GM23338 (cell line): ENCODE measurements at regions not wholly inside any gene's neighbourhood (a gene's known extent, or its start where the extent isn't known, plus 50 kb on each side); places are given as distances from the start of the nearest gene placed in this dataset.

ENCODE experiments used
- ATAC-seq: fragments of 200-7000 bp; cut with Tn5 transposase; 3 replicates; pipeline ENCODE4 v1.9.1; 2020
- DNase-seq: peaks from one replicate; pipeline ENCODE4 v3.0.0-alpha.2; 2015; ENCODE audit warnings: low spot score
- H2AFZ ChIP-seq: fragments of 200-600 bp; sonication (generic); 2 replicates; pipeline ENCODE4 v1.8.0; 2016; ENCODE audit warnings: antibody characterized with exemption, mild to moderate bottlenecking, moderate library complexity
- H3F3A ChIP-seq: fragments of 200-600 bp; sonication (generic); replicated peaks from 2 replicates; pipeline ENCODE4 v1.8.0; 2017; ENCODE audit warnings: antibody characterized with exemption, mixed run types, low read depth
- H3K27ac ChIP-seq: fragments of 200-600 bp; sonication (generic); 2 replicates; pipeline ENCODE4 v1.6.1; 2016; ENCODE audit warnings: low read depth
- H3K27me3 ChIP-seq: fragments of 200-600 bp; sonication (generic); 2 replicates; pipeline ENCODE4 v1.8.0; 2016; ENCODE audit warnings: mild to moderate bottlenecking, mixed run types, moderate library complexity; ENCODE audit not compliant: insufficient read depth
- H3K36me3 ChIP-seq: fragments of 200-600 bp; sonication (generic); 2 replicates; pipeline ENCODE4 v1.8.0; 2016; ENCODE audit warnings: mild to moderate bottlenecking; ENCODE audit not compliant: insufficient read depth
- H3K4me1 ChIP-seq: fragments of 200-600 bp; sonication (generic); 2 replicates; pipeline ENCODE4 v1.8.0; 2016; ENCODE audit warnings: mild to moderate bottlenecking, moderate library complexity; ENCODE audit not compliant: insufficient read depth
- H3K4me2 ChIP-seq: fragments of 200-600 bp; sonication (generic); 2 replicates; pipeline ENCODE4 v1.7.1; 2017; ENCODE audit warnings: mixed run types
- H3K4me3 ChIP-seq: fragments of 200-600 bp; sonication (generic); 2 replicates; pipeline ENCODE4 v1.6.1; 2016; ENCODE audit warnings: mixed run types
- H3K79me2 ChIP-seq: fragments of 200-600 bp; sonication (generic); replicated peaks from 2 replicates; pipeline ENCODE4 v1.8.0; 2017; ENCODE audit warnings: mild to moderate bottlenecking; ENCODE audit not compliant: insufficient read depth
- H3K9me2 ChIP-seq: fragments of 200-600 bp; sonication (generic); 2 replicates; pipeline ENCODE4 v1.8.0; 2017; ENCODE audit not compliant: insufficient read depth
- H4K20me1 ChIP-seq: fragments of 200-600 bp; sonication (generic); replicated peaks from 2 replicates; pipeline ENCODE4 v1.8.0; 2017; ENCODE audit warnings: mild to moderate bottlenecking; ENCODE audit not compliant: insufficient read depth
- H3K27ac Mint-ChIP-seq: 2 replicates; pipeline ENCODE4 v1.8.0; 2020; ENCODE audit warnings: inconsistent platforms, mild to moderate bottlenecking, moderate library complexity, mixed read lengths
- H3K27me3 Mint-ChIP-seq: 3 replicates; pipeline ENCODE4 v1.8.0; 2022; ENCODE audit warnings: low read depth, mild to moderate bottlenecking, moderate library complexity, mixed read lengths, inconsistent platforms; ENCODE audit not compliant: insufficient read depth, poor library complexity
- H3K36me3 Mint-ChIP-seq: 3 replicates; pipeline ENCODE4 v1.8.0; 2021; ENCODE audit warnings: low read depth, mild to moderate bottlenecking, inconsistent platforms, moderate library complexity, mixed read lengths
- H3K4me1 Mint-ChIP-seq: 3 replicates; pipeline ENCODE4 v1.8.0; 2020; ENCODE audit warnings: mild to moderate bottlenecking, inconsistent platforms, mixed read lengths
- H3K4me3 Mint-ChIP-seq: 3 replicates; pipeline ENCODE4 v1.8.0; 2021; ENCODE audit warnings: moderate library complexity, mild to moderate bottlenecking, inconsistent platforms, mixed read lengths
- H3K9me3 Mint-ChIP-seq: 3 replicates; pipeline ENCODE4 v1.8.0; 2020; ENCODE audit warnings: moderate library complexity, mild to moderate bottlenecking, inconsistent platforms, mixed read lengths
- CREB1 ChIP-seq: fragments of 250-450 bp; sonication (Bioruptor Pico); IDR thresholded peaks from 2 replicates; pipeline ENCODE4 v1.5.0; 2020; ENCODE audit warnings: low read depth, mild to moderate bottlenecking, moderate library complexity
- CTCF ChIP-seq, 2 experiments: fragments of 200-600 bp in 1 of 2; sonication (generic) in 1 of 2; conservative IDR thresholded peaks; 2 replicates each; pipeline versions ENCODE4 v1.5.1 to v1.6.1; 2016 to 2017; ENCODE audit warnings: antibody characterized with exemption in 2 of 2, low read depth in 2 of 2, mild to moderate bottlenecking in 2 of 2, moderate library complexity in 1 of 2
- EZH2 ChIP-seq: fragments of 200-600 bp; sonication (generic); IDR thresholded peaks from one replicate; pipeline ENCODE4 v1.8.0; 2017; ENCODE audit warnings: antibody characterized with exemption, mild to moderate bottlenecking, low read depth; ENCODE audit not compliant: unreplicated experiment
- EZH2phosphoT487 ChIP-seq: fragments of 200-600 bp; sonication (generic); IDR thresholded peaks from one replicate; pipeline ENCODE4 v1.8.1; 2018; ENCODE audit warnings: antibody characterized with exemption; ENCODE audit not compliant: unreplicated experiment
- JUNB ChIP-seq: IDR thresholded peaks from one replicate; pipeline ENCODE4 v1.6.1; 2016; ENCODE audit warnings: antibody characterized with exemption; ENCODE audit not compliant: unreplicated experiment
- NANOG ChIP-seq: IDR thresholded peaks from 2 replicates; pipeline ENCODE4 v1.6.1; 2016; ENCODE audit warnings: antibody characterized with exemption, borderline replicate concordance
- POLR2AphosphoS5 ChIP-seq: IDR thresholded peaks from 2 replicates; pipeline ENCODE4 v1.6.1; 2016; ENCODE audit warnings: antibody characterized with exemption, low read depth
- REST ChIP-seq: IDR thresholded peaks from one replicate; pipeline ENCODE4 v1.6.1; 2018; ENCODE audit warnings: antibody characterized with exemption; ENCODE audit not compliant: unreplicated experiment
- STAT1 ChIP-seq: IDR thresholded peaks from one replicate; pipeline ENCODE4 v1.6.1; 2016; ENCODE audit warnings: antibody characterized with exemption; ENCODE audit not compliant: unreplicated experiment
- ZNF114 ChIP-seq: fragments of 250-450 bp; sonication (Bioruptor Pico); IDR thresholded peaks from 2 replicates; pipeline ENCODE4 v1.5.0; 2020; ENCODE audit warnings: mild to moderate bottlenecking, moderate library complexity
- ZNF331 ChIP-seq: fragments of 250-450 bp; sonication (Bioruptor Pico); IDR thresholded peaks from 2 replicates; pipeline ENCODE4 v1.5.0; 2020; ENCODE audit warnings: low read depth, mild to moderate bottlenecking, moderate library complexity

- H3K36me3 Mint-ChIP-seq = peaks cover 21% of the 10 kb centered on the region
- no peaks in the 10 kb centered on the region for H4K20me1 ChIP-seq
Observed at GRCh38 chr15:45849136-45849535, 214.3 kb downstream of the SQOR start.

GRCh38 chr15:45854455-45855202 lies 219.8 kb downstream of the SQOR start:
- H3K36me3 ChIP-seq = no peaks in the 10 kb centered on the region
- no peaks in the 10 kb centered on the region for H3K4me1 ChIP-seq
- Mint-ChIP-seq H3K4me1 (no peaks in the 10 kb centered on the region), H3K36me3 (peaks cover 24% of the 10 kb centered on the region; the same call in 2 of the 3 replicates), H3K27me3 (peaks cover 3% of the 10 kb centered on the region), H3K9me3 (peaks cover 83% of the 10 kb centered on the region), H3K4me3 (no peak overlapping the region), H3K27ac (no peak overlapping the region)
- DNase-seq (no peak), ATAC-seq (no peak)
- H2AFZ ChIP-seq = no peak overlapping the region
- H3K9me2 ChIP-seq = peaks cover 5% of the 10 kb centered on the region; the same call in 1 of the 2 replicates
- H3K4me2 ChIP-seq = no peak overlapping the region
- H3K79me2 ChIP-seq = no peaks in the 10 kb centered on the region
- no peak overlapping the region for H3K27ac ChIP-seq
- H3K27me3 ChIP-seq = no peaks in the 10 kb centered on the region
- no peaks in the 10 kb centered on the region for H3F3A ChIP-seq
- no peaks in the 10 kb centered on the region for H4K20me1 ChIP-seq
- TF ChIP-seq REST (no peak), JUNB (no peak), POLR2AphosphoS5 (no peak), EZH2phosphoT487 (no peak), EZH2 (no peak), STAT1 (no peak), CTCF (conservative IDR thresholded peaks at IDR 0.05; ENCODE audit: low read depth in 2 of 2) (no peak), CREB1 (CRISPR knock-in tag) (no peak)
- no peak overlapping the region for H3K4me3 ChIP-seq

More at GRCh38 chr15:45849136-45849535, 214.3 kb downstream of the SQOR start:
- Histone ChIP-seq H3K9me2 (peaks cover 9% of the 10 kb centered on the region; the same call in 1 of the 2 replicates), H3K4me3 (no peak overlapping the region), H3K27ac (no peak overlapping the region), H3K36me3 (no peaks in the 10 kb centered on the region), H3K4me1 (no peaks in the 10 kb centered on the region), H3K27me3 (no peaks in the 10 kb centered on the region), H2AFZ (no peak overlapping the region), H3F3A (no peaks in the 10 kb centered on the region), H3K79me2 (no peaks in the 10 kb centered on the region), H3K4me2 (no peak overlapping the region)
- TF ChIP-seq CREB1 (CRISPR knock-in tag) = no peak
- no peak for TF ChIP-seq ZNF114
- no peak for TF ChIP-seq POLR2AphosphoS5
- no peak for TF ChIP-seq NANOG
- no peak for TF ChIP-seq CTCF (conservative IDR thresholded peaks at IDR 0.05; ENCODE audit: low read depth in 2 of 2)
- TF ChIP-seq ZNF331 (CRISPR knock-in tag) = no peak
- no peak for TF ChIP-seq JUNB
- no peak for DNase-seq
- ATAC-seq = no peak
- Mint-ChIP-seq H3K4me1 (no peaks in the 10 kb centered on the region), H3K4me3 (no peak overlapping the region), H3K27ac (no peak overlapping the region), H3K27me3 (no peaks in the 10 kb centered on the region), H3K9me3 (peaks cover 86% of the 10 kb centered on the region)
